ENCODE measurements at regions not wholly inside any gene's neighbourhood (a gene's known extent, or its start where the extent isn't known, plus 50 kb on each side); places are given as distances from the start of the nearest gene placed in this dataset.
A peak's percentile ranks its signal among the peaks of the same experiment; 100 is the strongest.

- no peaks in the 10 kb centered on the region for H3K27me3 Mint-ChIP-seq (ENCODE audit: unreplicated experiment)
- no peak for DNase-seq (ENCODE audit: extremely low spot score, unreplicated experiment)
- peaks cover 6% of the 10 kb centered on the region for H3K9me3 Mint-ChIP-seq (ENCODE audit: unreplicated experiment)
- H3K4me1 Mint-ChIP-seq (ENCODE audit: unreplicated experiment), result peaks cover 7% of the 10 kb centered on the region
- H3K4me3 Mint-ChIP-seq (ENCODE audit: unreplicated experiment), result no peak overlapping the region
- no peak overlapping the region for H3K27ac Mint-ChIP-seq (ENCODE audit: unreplicated experiment)
- no peaks in the 10 kb centered on the region for H3K36me3 Mint-ChIP-seq (ENCODE audit: unreplicated experiment)
- TF ChIP-seq CTCF (IDR thresholded peaks at IDR 0.05), result peak; percentile 35
Observed at GRCh38 chr3:17810759-17811158, 68.3 kb upstream of the TBC1D5 start.

- no peak for TF ChIP-seq CTCF (IDR thresholded peaks at IDR 0.05)
- Mint-ChIP-seq H3K36me3 (ENCODE audit: unreplicated experiment) (no peaks in the 10 kb centered on the region), H3K9me3 (ENCODE audit: unreplicated experiment) (peaks cover 6% of the 10 kb centered on the region), H3K27ac (ENCODE audit: unreplicated experiment) (no peak overlapping the region), H3K27me3 (ENCODE audit: unreplicated experiment) (no peaks in the 10 kb centered on the region), H3K4me3 (ENCODE audit: unreplicated experiment) (no peak overlapping the region), H3K4me1 (ENCODE audit: unreplicated experiment) (peaks cover 7% of the 10 kb centered on the region)
- no peak for DNase-seq (ENCODE audit: extremely low spot score, unreplicated experiment)
Observed at GRCh38 chr3:17808994-17809393, 66.6 kb upstream of the TBC1D5 start.

- TF ChIP-seq CTCF (IDR thresholded peaks at IDR 0.05), result no peak
- no peak for DNase-seq (ENCODE audit: extremely low spot score, unreplicated experiment)
- Mint-ChIP-seq H3K9me3 (ENCODE audit: unreplicated experiment) (no peaks in the 10 kb centered on the region), H3K27me3 (ENCODE audit: unreplicated experiment) (no peaks in the 10 kb centered on the region), H3K36me3 (ENCODE audit: unreplicated experiment) (no peaks in the 10 kb centered on the region), H3K4me3 (ENCODE audit: unreplicated experiment) (no peak overlapping the region), H3K4me1 (ENCODE audit: unreplicated experiment) (peaks cover 7% of the 10 kb centered on the region), H3K27ac (ENCODE audit: unreplicated experiment) (no peak overlapping the region)
Observed at GRCh38 chr3:17806876-17807275, 64.4 kb upstream of the TBC1D5 start.

GRCh38 chr3:17806201-17806600 is 63.8 kb upstream of the TBC1D5 start:
- no peak overlapping the region for H3K4me3 Mint-ChIP-seq (ENCODE audit: unreplicated experiment)
- no peak overlapping the region for H3K27ac Mint-ChIP-seq (ENCODE audit: unreplicated experiment)
- H3K27me3 Mint-ChIP-seq (ENCODE audit: unreplicated experiment), result no peaks in the 10 kb centered on the region
- no peak for TF ChIP-seq CTCF (IDR thresholded peaks at IDR 0.05)
- peaks cover 7% of the 10 kb centered on the region for H3K4me1 Mint-ChIP-seq (ENCODE audit: unreplicated experiment)
- H3K36me3 Mint-ChIP-seq (ENCODE audit: unreplicated experiment), result no peaks in the 10 kb centered on the region
- no peak for DNase-seq (ENCODE audit: extremely low spot score, unreplicated experiment)
- H3K9me3 Mint-ChIP-seq (ENCODE audit: unreplicated experiment), result no peaks in the 10 kb centered on the region

- Mint-ChIP-seq H3K27me3 (ENCODE audit: unreplicated experiment) (no peaks in the 10 kb centered on the region), H3K4me3 (ENCODE audit: unreplicated experiment) (no peak overlapping the region), H3K9me3 (ENCODE audit: unreplicated experiment) (no peaks in the 10 kb centered on the region), H3K27ac (ENCODE audit: unreplicated experiment) (no peak overlapping the region), H3K36me3 (ENCODE audit: unreplicated experiment) (no peaks in the 10 kb centered on the region), H3K4me1 (ENCODE audit: unreplicated experiment) (peaks cover 6% of the 10 kb centered on the region)
- DNase-seq (ENCODE audit: extremely low spot score, unreplicated experiment), result no peak
- TF ChIP-seq CTCF (IDR thresholded peaks at IDR 0.05), result no peak
Observed at GRCh38 chr3:17805461-17805940, 63.1 kb upstream of the TBC1D5 start.
